Stimulated activated naive CD4-positive, alpha-beta T cell (primary cell): ENCODE measurements at regions not wholly inside any gene's neighbourhood (a gene's known extent, or its start where the extent isn't known, plus 50 kb on each side); places are given as distances from the start of the nearest gene placed in this dataset.

ENCODE experiments used
- DNase-seq, 6 experiments: peaks; one replicate each; lab custom pipeline; 2025; lab: John Stamatoyannopoulos, UW

- DNase-seq, result no peak
Observed at GRCh38 chr5:7015586-7016256, 302.5 kb downstream of the TENT4A start.

- no peak for DNase-seq
Observed at GRCh38 chr5:7016999-7017747, 303.9 kb downstream of the TENT4A start.

- DNase-seq, result no peak
Observed at GRCh38 chr5:7018198-7018597, 305.0 kb downstream of the TENT4A start.

GRCh38 chr5:7018601-7019000 is 305.4 kb downstream of the TENT4A start:
- no peak for DNase-seq

GRCh38 chr5:7036192-7036835 is 323.1 kb downstream of the TENT4A start:
- no peak for DNase-seq

- no peak for DNase-seq
Observed at GRCh38 chr5:7039074-7039473, 325.8 kb downstream of the TENT4A start.

GRCh38 chr5:7040111-7040510 is 326.9 kb downstream of the TENT4A start:
- DNase-seq, result no peak

- no peak for DNase-seq
Observed at GRCh38 chr5:7043797-7044196, 330.6 kb downstream of the TENT4A start.

GRCh38 chr5:7047511-7048261 is 334.5 kb downstream of the TENT4A start:
- DNase-seq, result no peak

- no peak for DNase-seq
Observed at GRCh38 chr5:7050986-7051385, 337.8 kb downstream of the TENT4A start.

- no peak for DNase-seq
Observed at GRCh38 chr5:7053125-7053524, 339.9 kb downstream of the TENT4A start.

GRCh38 chr5:7053528-7054209 is 340.4 kb downstream of the TENT4A start:
- no peak for DNase-seq

GRCh38 chr5:7066471-7067235 is 329.3 kb upstream of the ADCY2 start:
- no peak for DNase-seq

GRCh38 chr5:7068156-7068555 is 327.8 kb upstream of the ADCY2 start:
- no peak for DNase-seq

GRCh38 chr5:7068899-7069298 is 327.0 kb upstream of the ADCY2 start:
- DNase-seq, result no peak

GRCh38 chr5:7072188-7072587 is 323.8 kb upstream of the ADCY2 start:
- DNase-seq, result no peak

GRCh38 chr5:7073666-7074065 is 322.3 kb upstream of the ADCY2 start:
- DNase-seq, result no peak

- DNase-seq, result no peak
Observed at GRCh38 chr5:7074176-7074575, 321.8 kb upstream of the ADCY2 start.

- DNase-seq, result no peak
Observed at GRCh38 chr5:7075470-7075869, 320.5 kb upstream of the ADCY2 start.

GRCh38 chr5:7078101-7078500 is 317.8 kb upstream of the ADCY2 start:
- no peak for DNase-seq

- no peak for DNase-seq
Observed at GRCh38 chr5:7078901-7079300, 317.0 kb upstream of the ADCY2 start.
